ENCODE measurements at regions not wholly inside any gene's neighbourhood (a gene's known extent, or its start where the extent isn't known, plus 50 kb on each side); places are given as distances from the start of the nearest gene placed in this dataset.
"Not testable (repeated sequence)": the region's sequence is repeated elsewhere in the genome, so short reads cannot be mapped to it uniquely, and the experiment has no call there.

- Histone ChIP-seq H3K4me1 (ENCODE audit: insufficient read depth, low read length) (no peaks in the 10 kb centered on the region), H3K27me3 (ENCODE audit: insufficient read depth, low read length) (no peaks in the 10 kb centered on the region), H3K4me3 (ENCODE audit: low read length) (no peak overlapping the region), H3K9me3 (ENCODE audit: low read depth, low read length) (no peaks in the 10 kb centered on the region)
Observed at GRCh38 chrY:21003059-21003458, 247.2 kb downstream of the RPS4Y2 start.

GRCh38 chrY:21005531-21005930 lies 249.6 kb downstream of the RPS4Y2 start:
- Histone ChIP-seq H3K4me3 (ENCODE audit: low read length) (no peak overlapping the region), H3K4me1 (ENCODE audit: insufficient read depth, low read length) (no peaks in the 10 kb centered on the region), H3K9me3 (ENCODE audit: low read depth, low read length) (no peaks in the 10 kb centered on the region), H3K27me3 (ENCODE audit: insufficient read depth, low read length) (no peaks in the 10 kb centered on the region)

DNA sequence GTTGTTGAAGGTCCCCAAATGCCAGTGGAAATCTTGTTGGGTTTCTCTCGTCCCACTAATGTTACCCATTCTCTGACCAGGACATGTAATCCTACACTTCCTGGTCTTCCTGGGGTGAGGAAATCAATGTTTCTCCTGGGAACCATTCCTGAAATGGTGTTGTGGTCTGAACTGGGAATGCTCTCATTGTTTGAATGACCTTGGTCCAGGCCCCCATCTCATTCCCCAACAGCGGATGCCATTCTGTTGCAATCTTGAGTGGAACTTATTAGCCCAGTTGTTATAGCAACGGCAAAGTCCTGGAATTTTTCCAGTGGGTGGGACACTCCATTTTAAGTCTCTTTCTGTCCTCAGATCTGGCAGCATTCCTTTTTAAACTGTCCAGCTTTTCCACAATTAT lies 265.9 kb downstream of the RPS4Y2 start:
- Histone ChIP-seq H3K27me3 (ENCODE audit: insufficient read depth, low read length) (no peaks in the 10 kb centered on the region), H3K4me3 (ENCODE audit: low read length) (no peak overlapping the region), H3K9me3 (ENCODE audit: low read depth, low read length) (no peaks in the 10 kb centered on the region), H3K4me1 (ENCODE audit: insufficient read depth, low read length) (peaks cover 17% of the 10 kb centered on the region)

- H3K4me3 ChIP-seq (ENCODE audit: low read length): no peak overlapping the region
- no peaks in the 10 kb centered on the region for H3K27me3 ChIP-seq (ENCODE audit: insufficient read depth, low read length)
- H3K9me3 ChIP-seq (ENCODE audit: low read depth, low read length): no peaks in the 10 kb centered on the region
- H3K4me1 ChIP-seq (ENCODE audit: insufficient read depth, low read length): peaks cover 17% of the 10 kb centered on the region
Observed at GRCh38 chrY:21022326-21023044, 266.6 kb downstream of the RPS4Y2 start.

GRCh38 chrY:21023906-21024305 lies 268.0 kb downstream of the RPS4Y2 start:
- H3K4me3 ChIP-seq (ENCODE audit: low read length): no peak overlapping the region
- no peaks in the 10 kb centered on the region for H3K9me3 ChIP-seq (ENCODE audit: low read depth, low read length)
- no peaks in the 10 kb centered on the region for H3K27me3 ChIP-seq (ENCODE audit: insufficient read depth, low read length)
- peaks cover 17% of the 10 kb centered on the region for H3K4me1 ChIP-seq (ENCODE audit: insufficient read depth, low read length)

GRCh38 chrY:21028506-21028905 lies 272.6 kb downstream of the RPS4Y2 start:
- Histone ChIP-seq H3K9me3 (ENCODE audit: low read depth, low read length) (no peaks in the 10 kb centered on the region), H3K27me3 (ENCODE audit: insufficient read depth, low read length) (no peaks in the 10 kb centered on the region), H3K4me3 (ENCODE audit: low read length) (no peak overlapping the region)

DNA sequence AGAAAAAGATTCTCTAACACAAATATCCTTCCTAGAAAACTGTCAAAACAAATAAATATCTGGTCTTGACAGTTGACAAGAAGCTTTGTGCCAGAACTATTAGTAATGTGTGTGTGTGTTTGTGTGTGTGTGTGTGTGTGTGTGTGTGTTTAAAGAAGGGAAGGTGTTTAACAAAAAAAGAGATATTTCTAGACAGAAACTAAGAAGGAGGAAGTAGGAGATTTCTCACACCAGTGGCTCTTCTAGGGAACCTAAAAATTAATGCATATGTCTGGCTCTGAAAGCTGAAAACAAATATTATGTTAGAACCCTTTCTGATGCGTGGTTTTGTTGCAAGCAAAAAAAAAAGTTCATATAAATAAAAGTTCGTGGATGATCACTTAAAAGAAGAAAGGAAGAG lies 277.5 kb downstream of the RPS4Y2 start:
- no peak overlapping the region for H3K4me3 ChIP-seq (ENCODE audit: low read length)
- peaks cover 14% of the 10 kb centered on the region for H3K4me1 ChIP-seq (ENCODE audit: insufficient read depth, low read length)
- no peaks in the 10 kb centered on the region for H3K9me3 ChIP-seq (ENCODE audit: low read depth, low read length)
- no peaks in the 10 kb centered on the region for H3K27me3 ChIP-seq (ENCODE audit: insufficient read depth, low read length)

More at GRCh38 chrY:21028506-21028905, 272.6 kb downstream of the RPS4Y2 start:
- H3K4me1 ChIP-seq (ENCODE audit: insufficient read depth, low read length): no peaks in the 10 kb centered on the region

- Histone ChIP-seq H3K4me3 (ENCODE audit: low read length) (no peak overlapping the region), H3K9me3 (ENCODE audit: low read depth, low read length) (no peaks in the 10 kb centered on the region), H3K27me3 (ENCODE audit: insufficient read depth, low read length) (no peaks in the 10 kb centered on the region), H3K4me1 (ENCODE audit: insufficient read depth, low read length) (peaks cover 14% of the 10 kb centered on the region)
Observed at GRCh38 chrY:21034151-21035061, 278.5 kb downstream of the RPS4Y2 start.

DNA sequence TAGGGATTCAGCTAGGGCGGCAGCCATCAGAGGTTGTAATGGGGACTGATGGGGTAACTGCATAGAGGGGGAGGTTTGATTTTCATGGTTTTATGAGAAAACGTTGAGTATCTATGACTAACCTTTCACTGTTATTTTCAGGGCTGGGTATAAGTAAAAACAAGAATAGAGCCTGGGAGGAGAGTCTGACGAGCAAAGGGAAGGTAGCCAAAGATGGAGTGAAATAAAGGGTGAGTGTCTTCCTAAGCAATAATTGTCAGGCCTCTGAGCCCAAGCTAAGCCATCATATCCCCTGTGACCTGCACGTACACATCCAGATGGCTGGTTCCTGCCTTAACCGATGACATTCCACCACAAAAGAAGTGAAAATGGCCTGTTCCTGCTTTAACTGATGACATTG lies 281.5 kb downstream of the RPS4Y2 start:
- peaks cover 14% of the 10 kb centered on the region for H3K4me1 ChIP-seq (ENCODE audit: insufficient read depth, low read length)
- not testable (repeated sequence) for H3K4me3 ChIP-seq (ENCODE audit: low read length); H3K9me3 ChIP-seq (ENCODE audit: low read depth, low read length); H3K27me3 ChIP-seq (ENCODE audit: insufficient read depth, low read length)

GRCh38 chrY:21039811-21040210 lies 283.9 kb downstream of the RPS4Y2 start:
- Histone ChIP-seq H3K4me3 (ENCODE audit: low read length) (no peak overlapping the region), H3K9me3 (ENCODE audit: low read depth, low read length) (no peaks in the 10 kb centered on the region), H3K27me3 (ENCODE audit: insufficient read depth, low read length) (no peaks in the 10 kb centered on the region), H3K4me1 (ENCODE audit: insufficient read depth, low read length) (peaks cover 3% of the 10 kb centered on the region)

- H3K9me3 ChIP-seq (ENCODE audit: low read depth, low read length); H3K27me3 ChIP-seq (ENCODE audit: insufficient read depth, low read length); H3K4me3 ChIP-seq (ENCODE audit: low read length); H3K4me1 ChIP-seq (ENCODE audit: insufficient read depth, low read length): not testable (repeated sequence)
Observed at GRCh38 chrY:21040711-21041110, 284.8 kb downstream of the RPS4Y2 start.

DNA sequence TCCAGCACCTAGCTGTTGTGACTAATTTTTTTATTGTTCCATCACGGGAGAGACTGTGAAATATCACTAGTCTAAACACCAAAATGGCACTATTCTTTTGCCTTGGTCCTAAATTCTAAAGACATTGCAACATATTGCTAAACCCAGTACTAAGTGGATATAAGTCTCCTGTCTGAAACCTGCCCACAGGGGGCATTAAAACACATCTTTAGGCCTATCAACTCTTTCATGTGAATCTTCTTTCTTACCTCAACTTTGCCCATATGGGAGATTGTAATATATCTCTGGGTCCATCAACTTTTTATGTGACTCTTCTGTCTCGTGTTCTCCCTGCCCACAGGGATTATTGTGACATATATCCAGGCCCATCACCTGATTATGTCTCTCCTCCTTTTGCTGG lies 317.2 kb downstream of the RPS4Y2 start:
- no peaks in the 10 kb centered on the region for H3K9me3 ChIP-seq (ENCODE audit: low read depth, low read length)
- no peaks in the 10 kb centered on the region for H3K27me3 ChIP-seq (ENCODE audit: insufficient read depth, low read length)
- H3K4me3 ChIP-seq (ENCODE audit: low read length): no peak overlapping the region
- H3K4me1 ChIP-seq (ENCODE audit: insufficient read depth, low read length): peaks cover 15% of the 10 kb centered on the region

- H3K4me1 ChIP-seq (ENCODE audit: insufficient read depth, low read length): peaks cover 15% of the 10 kb centered on the region
- no peaks in the 10 kb centered on the region for H3K9me3 ChIP-seq (ENCODE audit: low read depth, low read length)
- H3K4me3 ChIP-seq (ENCODE audit: low read length): no peak overlapping the region
- H3K27me3 ChIP-seq (ENCODE audit: insufficient read depth, low read length): no peaks in the 10 kb centered on the region
Observed at GRCh38 chrY:21073641-21074260, 317.8 kb downstream of the RPS4Y2 start.

DNA sequence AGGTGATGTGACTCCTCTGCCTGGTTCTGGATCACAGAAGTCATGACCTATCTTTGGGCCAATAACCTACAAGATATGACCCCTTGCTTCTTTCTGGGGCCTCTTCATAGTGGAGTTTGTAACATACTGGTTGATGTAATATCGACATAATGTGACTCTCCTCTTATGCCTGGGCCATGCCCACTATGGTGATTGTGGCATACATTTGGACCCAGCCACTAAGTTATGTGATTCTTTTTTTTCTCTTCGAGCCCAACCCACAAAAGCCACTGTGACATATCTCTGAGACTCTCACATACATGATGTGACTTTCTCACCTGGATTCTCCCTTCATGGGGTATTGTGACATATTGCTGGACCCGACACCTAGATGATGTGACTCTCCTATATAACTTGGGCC lies 319.8 kb downstream of the RPS4Y2 start:
- Histone ChIP-seq H3K4me1 (ENCODE audit: insufficient read depth, low read length) (peaks cover 15% of the 10 kb centered on the region), H3K4me3 (ENCODE audit: low read length) (no peak overlapping the region), H3K27me3 (ENCODE audit: insufficient read depth, low read length) (no peaks in the 10 kb centered on the region), H3K9me3 (ENCODE audit: low read depth, low read length) (no peaks in the 10 kb centered on the region)

GRCh38 chrY:21079670-21080069 lies 323.8 kb downstream of the RPS4Y2 start:
- Histone ChIP-seq H3K9me3 (ENCODE audit: low read depth, low read length) (no peaks in the 10 kb centered on the region), H3K27me3 (ENCODE audit: insufficient read depth, low read length) (no peaks in the 10 kb centered on the region), H3K4me3 (ENCODE audit: low read length) (no peak overlapping the region), H3K4me1 (ENCODE audit: insufficient read depth, low read length) (peaks cover under 1% of the 10 kb centered on the region)
